Hypothalamus (tissue), 51 donors: ENCODE measurements at regions not wholly inside any gene's neighbourhood (a gene's known extent, or its start where the extent isn't known, plus 50 kb on each side); places are given as distances from the start of the nearest gene placed in this dataset.
"Not testable (repeated sequence)": the region's sequence is repeated elsewhere in the genome, so short reads cannot be mapped to it uniquely, and the experiment has no call there.

Experiments
- DNase-seq, 51 donors: peaks; one replicate each; lab custom pipeline; 2025; lab: John Stamatoyannopoulos, UW

DNA sequence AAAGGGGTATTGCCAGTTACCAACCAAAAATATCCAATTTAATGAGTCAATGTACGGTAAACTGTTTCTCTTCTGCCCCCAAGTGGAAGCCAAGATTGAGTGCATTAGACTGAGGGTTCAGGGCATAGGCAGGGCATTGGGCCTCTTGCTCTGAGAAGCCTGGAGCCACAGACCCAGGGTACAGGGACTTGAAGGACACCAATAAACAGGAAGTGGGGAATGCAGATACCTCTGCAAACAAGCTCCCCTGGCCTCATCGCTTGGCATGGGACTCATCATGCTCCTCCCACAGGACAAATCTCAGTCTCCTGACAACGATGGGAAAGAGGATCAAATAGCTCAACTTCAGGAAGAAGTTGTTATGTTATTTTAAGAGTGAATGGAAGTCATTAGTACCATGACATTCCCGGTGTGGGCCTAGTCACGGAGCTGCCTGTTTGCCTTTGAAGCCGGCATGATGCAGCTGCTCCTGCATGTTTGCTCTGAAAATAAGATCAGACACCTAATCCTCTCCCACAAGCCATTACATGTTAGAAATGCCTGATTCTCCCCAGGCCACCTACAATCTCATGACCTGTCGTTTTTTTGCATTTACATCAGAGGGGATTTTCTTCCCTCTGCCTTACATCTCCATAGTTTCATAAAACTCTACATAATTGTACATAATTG is 224.2 kb downstream of the RCHY1 start:
- peak in 1 of 51 donors; percentile 1 for DNase-seq

DNA sequence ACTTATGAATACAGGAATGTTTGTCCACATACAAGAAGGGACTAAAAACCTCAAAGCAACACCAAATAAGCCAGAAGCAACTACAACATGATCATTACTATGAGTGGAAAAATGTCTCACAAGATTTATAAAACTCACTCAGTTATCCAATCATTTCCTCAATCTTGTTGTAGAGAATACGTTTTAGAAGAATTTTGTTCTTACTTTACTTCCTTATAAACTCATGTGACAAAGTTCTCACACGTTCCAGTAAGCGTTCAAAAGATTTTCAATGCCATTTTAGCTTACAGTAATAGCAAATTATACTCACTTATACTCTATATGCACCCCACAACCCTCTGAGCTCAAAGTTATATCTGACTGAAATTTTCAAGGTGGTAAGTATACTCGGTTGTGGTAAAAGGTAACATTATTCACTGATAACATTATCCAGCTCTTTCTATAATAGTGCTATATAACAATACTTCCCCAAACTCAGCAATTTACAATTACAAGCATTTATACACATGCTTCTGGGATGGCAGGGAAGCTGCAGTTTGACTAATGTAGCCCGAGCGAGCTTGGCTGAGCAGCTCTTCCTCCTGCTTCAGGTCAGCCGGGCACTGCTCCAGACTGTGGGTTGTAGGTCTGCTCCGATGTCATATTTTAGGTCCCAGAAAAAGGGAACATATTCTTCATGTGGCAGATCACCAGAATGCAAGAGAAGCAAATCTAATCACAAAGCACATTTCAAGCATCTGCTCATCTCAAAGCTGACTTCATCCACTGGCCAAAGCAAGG is 226.3 kb downstream of the RCHY1 start:
- DNase-seq = no peak

DNA sequence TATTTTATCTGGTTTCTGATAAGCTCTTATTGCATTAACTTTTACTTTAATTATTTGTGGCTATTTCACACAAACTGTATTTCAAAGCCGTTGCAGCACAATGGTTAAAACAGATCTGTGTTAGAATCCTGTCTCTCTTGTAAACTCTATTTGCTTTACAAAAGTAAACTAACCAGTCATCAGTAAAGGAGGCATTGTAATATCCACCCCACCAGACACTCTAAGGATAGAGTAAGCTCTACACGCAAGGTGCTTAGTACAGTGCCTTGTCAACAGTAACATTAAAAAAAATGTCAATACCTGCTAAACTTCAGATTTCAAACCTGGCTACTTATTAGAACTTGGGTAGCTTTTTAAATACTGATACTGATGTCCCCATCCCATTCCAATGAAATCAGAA is 228.4 kb downstream of the RCHY1 start:
- DNase-seq = no peak

GRCh38 chr4:75284831-75285230 is 229.4 kb downstream of the RCHY1 start:
- DNase-seq = no peak

- not testable (repeated sequence) for DNase-seq
Observed at GRCh38 chr4:75280461-75280860, 233.7 kb downstream of the RCHY1 start.

DNA sequence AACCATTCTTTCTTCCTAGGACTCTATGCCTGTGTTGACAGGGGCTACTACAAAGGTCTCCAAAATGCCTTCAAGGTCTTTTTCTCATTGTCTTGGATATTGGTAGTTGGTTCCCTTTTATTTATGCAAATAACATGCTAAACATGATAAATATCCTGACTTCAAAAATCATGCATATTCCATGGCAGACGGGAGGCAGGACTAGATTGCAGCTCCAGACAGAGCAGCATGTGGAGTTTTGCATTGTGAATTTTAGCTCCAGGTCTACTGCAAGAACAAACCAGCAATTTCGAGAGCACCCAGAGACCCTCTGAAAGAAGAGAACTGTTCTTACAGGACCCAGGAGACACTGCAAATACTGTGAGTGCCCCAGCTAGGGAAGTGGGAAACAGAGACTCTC is 254.9 kb downstream of the RCHY1 start:
- DNase-seq = no peak

DNA sequence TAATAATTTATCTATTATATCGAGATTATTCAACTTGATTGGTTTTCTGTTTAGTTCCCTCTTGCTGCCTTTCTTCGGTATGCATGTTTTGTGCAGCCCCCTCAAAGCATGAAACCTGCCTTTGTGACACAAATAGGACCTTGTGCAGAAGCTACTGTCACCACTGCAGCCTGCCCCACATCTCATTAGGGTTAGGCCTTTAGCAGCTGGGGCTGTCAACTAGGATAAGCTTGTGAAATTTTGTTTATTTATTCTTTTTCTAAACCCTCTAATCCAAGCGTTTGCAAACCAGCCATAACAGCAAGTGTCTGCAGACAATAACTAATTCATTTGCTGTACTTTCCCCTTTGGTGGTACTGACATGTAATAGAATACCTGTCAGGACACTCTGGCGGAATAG is 258.9 kb downstream of the RCHY1 start:
- DNase-seq = no peak

DNA sequence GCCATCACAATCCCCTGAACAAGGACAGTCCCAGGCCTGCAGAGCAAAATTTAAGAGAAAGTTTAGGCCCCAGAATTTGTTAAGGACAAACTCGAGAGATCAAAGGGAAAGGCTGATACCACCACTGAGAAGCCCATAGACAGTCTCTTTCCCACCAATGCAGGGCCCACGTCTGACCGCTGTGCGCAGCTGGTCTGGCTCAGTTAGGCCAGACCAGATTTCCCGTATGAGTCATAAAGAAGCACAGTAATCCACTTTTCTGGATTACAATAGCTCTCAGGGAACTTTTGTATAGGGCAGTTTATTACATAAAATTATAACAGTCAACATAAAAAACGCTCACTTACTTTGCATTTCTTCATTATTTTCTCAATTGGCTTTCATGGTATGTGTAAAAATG is 259.5 kb downstream of the RCHY1 start:
- DNase-seq = no peak

GRCh38 chr4:75253094-75253493 is 261.1 kb downstream of the RCHY1 start:
- DNase-seq = not testable (repeated sequence)

DNA sequence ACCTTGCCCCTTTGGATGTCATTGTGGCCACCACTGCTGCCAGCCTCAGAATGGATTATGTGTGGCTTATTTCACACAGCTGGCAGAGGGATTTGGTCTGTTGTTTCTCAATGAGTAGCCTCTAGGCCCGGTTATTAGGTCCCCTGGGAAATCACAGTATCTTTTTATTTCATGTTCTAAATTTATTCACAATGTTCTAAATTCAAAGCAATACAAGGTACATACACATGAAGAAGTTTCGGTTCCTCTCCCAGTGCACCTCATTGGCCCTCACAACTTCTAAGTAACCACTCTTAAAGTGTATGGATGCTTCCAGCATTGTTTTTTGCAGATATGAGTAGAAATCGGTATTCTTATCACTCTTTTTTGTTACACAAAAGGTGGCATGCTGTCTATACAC is 262.7 kb downstream of the RCHY1 start:
- DNase-seq = no peak

GRCh38 chr4:75249739-75250138 is 264.5 kb downstream of the RCHY1 start:
- DNase-seq = no peak

GRCh38 chr4:75248770-75249407 is 265.3 kb downstream of the RCHY1 start:
- no peak for DNase-seq

DNA sequence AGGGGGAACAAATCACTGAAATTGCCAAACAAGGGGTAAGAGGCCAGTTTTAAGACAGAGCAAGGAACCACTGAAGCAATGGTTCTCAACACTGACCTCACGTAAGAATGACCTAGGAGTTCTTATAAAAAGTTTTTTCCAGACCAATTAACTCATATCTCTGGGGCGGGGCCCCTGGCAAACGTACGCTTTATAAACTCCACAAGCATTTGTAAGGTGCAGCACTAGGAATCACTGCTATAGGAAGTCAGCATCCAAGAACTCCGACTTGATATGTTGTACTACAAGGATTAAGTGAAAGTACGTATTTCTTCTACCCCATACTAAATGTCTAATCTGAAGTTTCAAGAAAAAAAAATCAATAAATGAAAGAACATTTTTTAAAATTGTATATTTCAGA is 269.9 kb downstream of the RCHY1 start:
- DNase-seq = no peak

DNA sequence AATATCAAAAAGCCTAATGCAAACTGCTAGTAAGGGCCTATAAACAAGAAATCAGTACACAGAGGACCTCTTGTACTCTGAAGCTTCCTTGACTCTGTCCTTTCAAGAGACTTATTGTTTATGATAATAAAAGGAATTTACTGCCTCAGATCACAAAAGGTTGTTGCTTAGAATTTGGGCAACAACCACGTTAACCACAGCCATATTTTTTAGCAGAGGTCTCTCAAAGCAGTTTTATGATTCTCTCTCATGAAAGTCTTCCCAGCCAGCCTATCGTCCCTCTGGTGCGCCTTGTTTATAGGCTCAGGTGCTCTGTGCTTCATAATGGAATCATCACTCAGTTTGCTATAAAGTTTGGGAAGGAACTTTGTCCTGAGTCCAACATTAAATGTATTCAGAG is 270.6 kb downstream of the RCHY1 start:
- no peak for DNase-seq

GRCh38 chr4:75235359-75235951 is 278.7 kb downstream of the RCHY1 start:
- DNase-seq = no peak

- DNase-seq = no peak
Observed at GRCh38 chr4:75232546-75232945, 281.7 kb downstream of the RCHY1 start.

DNA sequence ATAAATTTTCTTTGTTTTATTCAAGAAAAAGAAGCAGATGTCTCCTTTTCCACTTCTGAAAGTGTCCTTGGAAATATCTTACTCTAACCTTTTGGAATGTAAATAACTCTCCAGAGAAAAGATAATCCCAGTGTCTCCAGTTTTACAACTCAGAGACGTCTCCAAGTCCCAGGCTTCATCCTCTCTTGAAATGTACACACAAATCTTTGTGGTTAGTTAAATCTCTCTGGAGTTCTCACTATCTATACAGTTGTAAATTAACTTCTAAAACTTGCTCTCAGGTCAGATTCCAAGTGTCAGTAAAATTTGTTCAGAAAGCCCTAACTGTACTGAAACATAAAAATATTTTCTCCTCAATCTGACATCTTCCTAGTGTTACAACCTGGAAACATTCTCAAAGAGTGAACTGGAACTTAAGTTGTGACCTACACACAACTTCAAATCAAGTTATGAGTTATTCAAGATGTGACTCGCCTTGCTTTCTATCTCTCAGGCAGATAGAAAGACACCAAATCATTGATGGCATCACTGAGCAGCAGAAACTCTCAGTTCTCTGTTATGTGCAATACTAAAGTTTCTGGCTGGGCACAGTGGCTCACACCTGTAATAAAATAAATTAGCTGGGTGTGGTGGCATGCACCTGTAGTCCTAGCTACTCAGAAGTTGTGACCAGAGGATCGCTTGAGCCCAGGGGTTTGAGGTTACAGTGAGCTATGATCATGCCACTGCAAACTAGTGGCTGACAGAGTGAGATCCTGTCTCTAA is 284.2 kb downstream of the RCHY1 start:
- DNase-seq = no peak

- no peak for DNase-seq
Observed at GRCh38 chr4:75213480-75213879, 280.6 kb downstream of the PARM1 start.

GRCh38 chr4:75211422-75211821 is 278.5 kb downstream of the PARM1 start:
- DNase-seq = no peak

DNA sequence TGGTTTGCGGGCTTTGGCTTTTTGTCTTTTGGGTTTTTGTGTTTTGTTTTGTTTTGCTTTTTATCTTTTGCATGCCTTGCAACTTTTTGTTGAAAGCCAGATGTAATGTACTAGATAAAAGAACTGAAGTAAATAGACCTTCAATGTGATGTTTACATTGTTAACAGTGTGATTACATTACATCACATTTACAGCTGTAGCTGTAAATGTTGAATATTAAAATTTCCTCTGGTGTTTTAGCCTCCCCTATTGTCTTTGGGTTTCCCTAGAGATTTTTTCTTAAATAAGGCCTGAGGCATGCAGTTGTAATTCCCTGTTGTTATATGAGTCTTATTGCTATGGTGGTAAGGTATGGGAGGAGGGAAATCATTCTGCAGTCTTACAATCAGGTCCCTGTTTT is 275.0 kb downstream of the PARM1 start:
- no peak for DNase-seq

GRCh38 chr4:75195111-75195510 is 262.2 kb downstream of the PARM1 start:
- DNase-seq = no peak
